ENCODE measurements at regions not wholly inside any gene's neighbourhood (a gene's known extent, or its start where the extent isn't known, plus 50 kb on each side); places are given as distances from the start of the nearest gene placed in this dataset.

DNA sequence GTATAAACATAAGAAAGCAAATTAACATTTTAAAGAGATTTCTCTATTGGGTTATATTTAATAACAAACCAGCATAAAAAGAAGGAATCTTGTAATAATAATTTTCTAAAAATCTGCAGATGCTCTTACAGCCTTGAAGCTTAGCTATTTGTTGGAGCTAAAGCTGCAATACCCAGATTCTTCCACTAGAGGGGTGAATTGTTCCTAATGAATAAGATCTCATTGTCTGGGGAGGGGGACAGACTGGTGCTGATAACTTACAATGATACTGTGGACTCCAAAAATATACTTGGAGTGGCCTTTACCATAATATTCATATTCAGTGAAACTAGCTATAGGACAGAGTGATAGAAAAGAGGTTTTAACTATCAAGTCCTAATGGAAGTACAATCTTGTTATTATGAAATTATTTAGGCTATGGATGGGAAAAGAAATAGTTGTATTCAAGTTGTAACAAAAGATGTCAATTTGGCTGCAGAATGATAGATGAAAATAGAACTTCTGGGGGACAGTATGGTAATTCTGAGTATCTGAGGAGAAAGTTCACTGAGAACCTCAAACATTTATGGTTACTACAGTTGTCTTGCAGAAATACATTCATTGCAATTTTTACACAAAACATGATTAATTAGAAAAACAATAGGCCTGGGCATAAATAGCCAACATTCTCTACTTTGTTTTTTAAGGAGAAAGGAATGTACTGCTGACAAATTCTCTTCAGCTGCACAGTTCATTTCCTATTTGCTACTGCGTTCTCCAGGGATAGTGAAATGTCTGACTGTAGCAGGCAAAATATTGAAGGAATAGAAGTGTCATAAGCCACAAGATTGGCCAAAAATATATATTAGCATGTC is 443.3 kb downstream of the GBA3 start:
- no peak overlapping the region for H3K4me3 ChIP-seq (ENCODE audit: low read depth, low read length)

DNA sequence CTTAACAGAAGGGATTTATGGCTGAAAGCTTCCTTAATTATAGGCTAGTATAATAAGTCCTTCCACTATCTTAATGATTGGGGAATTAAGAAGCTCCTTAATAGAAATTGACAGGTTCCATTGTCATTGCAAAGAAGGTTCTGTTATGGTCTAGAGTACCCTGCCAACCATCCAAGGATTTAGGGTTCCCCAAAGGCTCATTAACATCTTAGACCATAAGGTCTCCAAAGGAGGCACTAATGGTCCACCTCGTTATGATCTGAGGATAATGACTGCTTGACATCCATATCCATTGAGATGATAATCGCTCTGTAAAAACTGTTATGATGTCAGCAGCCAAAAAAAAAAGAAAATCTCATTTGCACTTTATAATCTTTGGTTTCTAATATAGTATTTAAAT is 441.6 kb downstream of the GBA3 start:
- H3K4me3 ChIP-seq (ENCODE audit: low read depth, low read length) = no peak overlapping the region
- DNase-seq (ENCODE audit: low read depth) = no peak
- TF ChIP-seq, protein P1, sequence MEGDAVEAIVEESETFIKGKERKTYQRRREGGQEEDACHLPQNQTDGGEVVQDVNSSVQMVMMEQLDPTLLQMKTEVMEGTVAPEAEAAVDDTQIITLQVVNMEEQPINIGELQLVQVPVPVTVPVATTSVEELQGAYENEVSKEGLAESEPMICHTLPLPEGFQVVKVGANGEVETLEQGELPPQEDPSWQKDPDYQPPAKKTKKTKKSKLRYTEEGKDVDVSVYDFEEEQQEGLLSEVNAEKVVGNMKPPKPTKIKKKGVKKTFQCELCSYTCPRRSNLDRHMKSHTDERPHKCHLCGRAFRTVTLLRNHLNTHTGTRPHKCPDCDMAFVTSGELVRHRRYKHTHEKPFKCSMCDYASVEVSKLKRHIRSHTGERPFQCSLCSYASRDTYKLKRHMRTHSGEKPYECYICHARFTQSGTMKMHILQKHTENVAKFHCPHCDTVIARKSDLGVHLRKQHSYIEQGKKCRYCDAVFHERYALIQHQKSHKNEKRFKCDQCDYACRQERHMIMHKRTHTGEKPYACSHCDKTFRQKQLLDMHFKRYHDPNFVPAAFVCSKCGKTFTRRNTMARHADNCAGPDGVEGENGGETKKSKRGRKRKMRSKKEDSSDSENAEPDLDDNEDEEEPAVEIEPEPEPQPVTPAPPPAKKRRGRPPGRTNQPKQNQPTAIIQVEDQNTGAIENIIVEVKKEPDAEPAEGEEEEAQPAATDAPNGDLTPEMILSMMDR (IDR thresholded peaks at IDR 0.05; ENCODE audit: insufficient read depth, low read depth, low read length) = no peak

More for the DNA sequence above, 443.3 kb downstream of the GBA3 start:
- TF ChIP-seq, protein P1 (IDR thresholded peaks at IDR 0.05; ENCODE audit: insufficient read depth, low read depth, low read length) = peak; percentile 74
- DNase-seq (ENCODE audit: low read depth) = peak; percentile 22

DNA sequence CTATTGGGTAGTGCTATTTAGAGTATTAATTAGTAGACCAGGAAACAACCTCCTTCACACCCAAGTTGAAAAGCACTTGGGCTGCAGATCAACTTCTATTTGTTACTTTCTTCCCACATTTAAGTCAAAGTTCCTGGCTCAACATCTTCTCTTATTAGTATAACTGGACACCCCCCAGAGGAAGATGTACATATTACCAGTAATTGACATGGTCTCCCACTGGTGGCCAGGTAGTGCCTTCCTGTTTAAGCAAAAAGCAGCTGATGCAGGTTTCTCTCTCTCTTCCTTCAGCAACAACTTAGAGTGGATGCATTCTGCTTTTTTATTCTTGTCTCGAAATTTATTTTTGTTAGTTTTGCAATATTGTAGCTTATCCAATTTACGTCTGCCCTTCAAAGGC is 438.1 kb downstream of the GBA3 start:
- TF ChIP-seq, protein P1 (IDR thresholded peaks at IDR 0.05; ENCODE audit: insufficient read depth, low read depth, low read length) = no peak
- DNase-seq (ENCODE audit: low read depth) = no peak
- H3K4me3 ChIP-seq (ENCODE audit: low read depth, low read length) = no peak overlapping the region

DNA sequence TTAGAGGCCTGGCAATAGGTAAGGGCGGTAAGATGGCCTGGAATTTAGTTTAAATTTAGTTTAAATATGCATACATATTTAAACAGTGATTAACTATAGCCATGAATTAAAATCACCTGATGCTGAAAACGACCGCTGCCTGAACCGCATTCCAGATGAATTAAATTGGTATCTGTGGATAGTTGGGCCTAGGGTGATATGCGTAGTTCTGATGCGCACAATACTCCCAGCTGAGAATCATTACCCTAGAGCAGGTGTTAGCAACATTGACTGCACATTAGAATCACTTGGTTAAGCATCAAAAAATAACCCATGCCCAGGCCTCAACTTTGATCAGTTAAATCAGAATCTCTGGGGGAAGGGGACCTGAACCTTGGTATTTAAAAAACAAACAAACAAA is 432.4 kb downstream of the GBA3 start:
- no peak overlapping the region for H3K4me3 ChIP-seq (ENCODE audit: low read depth, low read length)
- no peak for DNase-seq (ENCODE audit: low read depth)
- TF ChIP-seq, protein P1 (IDR thresholded peaks at IDR 0.05; ENCODE audit: insufficient read depth, low read depth, low read length) = no peak

DNA sequence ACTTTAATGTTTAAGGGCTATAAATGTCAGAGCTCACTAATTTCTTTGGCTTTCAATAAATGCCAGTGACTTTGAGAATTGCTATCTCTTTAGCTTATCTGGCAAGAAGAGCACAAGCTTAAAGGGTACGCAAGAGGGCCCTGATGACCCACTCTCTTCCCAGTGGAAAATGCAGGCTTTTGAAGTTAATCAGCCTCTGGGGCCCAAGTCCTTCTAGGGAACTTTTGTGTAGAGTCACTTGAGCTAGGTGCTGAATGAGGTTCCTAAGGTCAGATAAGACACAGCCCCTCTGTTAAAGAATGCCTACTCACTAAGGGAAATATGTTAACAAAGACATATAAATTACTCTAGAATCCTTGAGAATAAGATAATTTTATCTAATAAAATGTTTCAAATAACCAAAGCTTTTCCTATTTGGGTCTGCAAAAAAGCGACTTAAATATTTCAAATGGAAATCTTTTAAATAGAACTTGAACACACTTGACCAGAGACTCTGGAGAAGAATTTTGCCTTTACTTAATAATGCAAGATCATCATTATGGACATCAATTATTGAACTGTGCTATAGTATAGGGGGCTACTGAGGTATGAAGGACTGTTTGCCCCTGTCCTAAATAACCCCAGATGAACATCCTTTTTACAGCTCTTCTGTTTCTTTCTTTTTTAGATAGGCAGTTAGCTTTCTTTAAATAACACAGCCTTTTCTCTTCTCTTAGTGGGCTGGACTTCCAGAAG is 430.1 kb downstream of the GBA3 start:
- TF ChIP-seq, protein P1 (IDR thresholded peaks at IDR 0.05; ENCODE audit: insufficient read depth, low read depth, low read length) = no peak
- H3K4me3 ChIP-seq (ENCODE audit: low read depth, low read length) = no peak overlapping the region
- no peak for DNase-seq (ENCODE audit: low read depth)

DNA sequence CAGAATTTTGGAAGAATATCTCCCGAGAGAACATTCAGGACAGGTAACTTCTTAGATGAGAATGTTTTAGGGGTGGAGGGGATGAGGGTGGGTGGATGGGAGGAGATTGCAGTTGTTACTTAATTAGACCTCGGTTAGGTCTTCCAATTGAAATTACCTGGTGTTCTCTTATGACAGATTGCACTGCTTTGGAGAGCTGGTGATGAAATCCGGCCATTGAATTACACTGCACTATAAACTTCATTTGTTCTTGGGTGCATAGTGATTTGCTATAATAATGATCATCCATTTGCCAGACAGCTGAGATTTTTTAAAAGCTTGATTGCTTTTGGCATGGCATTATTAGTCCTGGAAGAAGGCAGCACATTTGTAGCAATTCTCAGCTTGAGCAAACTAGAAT is 427.6 kb downstream of the GBA3 start:
- TF ChIP-seq, protein P1 (IDR thresholded peaks at IDR 0.05; ENCODE audit: insufficient read depth, low read depth, low read length) = no peak
- no peak for DNase-seq (ENCODE audit: low read depth)

More for the DNA sequence above, 427.6 kb downstream of the GBA3 start:
- no peak overlapping the region for H3K4me3 ChIP-seq (ENCODE audit: low read depth, low read length)

Measured in fibroblast of villous mesenchyme (primary cell).